Lower leg skin (tissue), 3 donors: ENCODE measurements at regions not wholly inside any gene's neighbourhood (a gene's known extent, or its start where the extent isn't known, plus 50 kb on each side); places are given as distances from the start of the nearest gene placed in this dataset.

Source experiments
- POLR2A ChIP-seq, 2 donors: fragments of 450-650 bp; IDR thresholded peaks; one replicate each; pipeline ENCODE4 v1.6.1; 2016 to 2017; ENCODE audit warnings: antibody characterized with exemption in 2 of 2, mild to moderate bottlenecking in 1 of 2, moderate library complexity in 1 of 2
- TF ChIP-seq, protein P1 (sequence below), 3 donors: fragments of 450-650 bp; IDR thresholded peaks; one replicate each; pipeline ENCODE4 v1.5.1; 2016; ENCODE audit warnings: antibody characterized with exemption in 3 of 3, mild to moderate bottlenecking in 3 of 3, moderate library complexity in 2 of 3

DNA sequence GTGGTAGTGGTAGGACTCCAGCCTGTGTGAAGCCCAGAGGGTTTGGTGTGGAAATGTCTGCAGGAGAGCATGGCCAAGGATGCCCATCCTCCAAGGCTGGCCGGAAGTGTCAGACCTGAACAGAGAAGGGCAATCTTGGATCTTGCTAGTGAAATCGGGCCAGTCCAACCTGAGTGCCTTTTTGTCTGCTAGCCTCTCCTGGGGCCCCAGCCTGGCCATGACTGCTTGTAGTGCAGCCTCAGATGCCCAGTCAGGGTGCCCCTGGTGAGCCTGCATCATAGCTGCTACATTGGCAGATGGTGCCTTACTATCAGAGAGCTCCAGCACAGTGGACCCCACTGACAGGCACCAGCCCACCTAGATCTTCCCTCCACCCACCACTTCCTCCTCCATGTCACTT is 99.3 kb upstream of the PCDH18 start:
- TF ChIP-seq, protein P1, sequence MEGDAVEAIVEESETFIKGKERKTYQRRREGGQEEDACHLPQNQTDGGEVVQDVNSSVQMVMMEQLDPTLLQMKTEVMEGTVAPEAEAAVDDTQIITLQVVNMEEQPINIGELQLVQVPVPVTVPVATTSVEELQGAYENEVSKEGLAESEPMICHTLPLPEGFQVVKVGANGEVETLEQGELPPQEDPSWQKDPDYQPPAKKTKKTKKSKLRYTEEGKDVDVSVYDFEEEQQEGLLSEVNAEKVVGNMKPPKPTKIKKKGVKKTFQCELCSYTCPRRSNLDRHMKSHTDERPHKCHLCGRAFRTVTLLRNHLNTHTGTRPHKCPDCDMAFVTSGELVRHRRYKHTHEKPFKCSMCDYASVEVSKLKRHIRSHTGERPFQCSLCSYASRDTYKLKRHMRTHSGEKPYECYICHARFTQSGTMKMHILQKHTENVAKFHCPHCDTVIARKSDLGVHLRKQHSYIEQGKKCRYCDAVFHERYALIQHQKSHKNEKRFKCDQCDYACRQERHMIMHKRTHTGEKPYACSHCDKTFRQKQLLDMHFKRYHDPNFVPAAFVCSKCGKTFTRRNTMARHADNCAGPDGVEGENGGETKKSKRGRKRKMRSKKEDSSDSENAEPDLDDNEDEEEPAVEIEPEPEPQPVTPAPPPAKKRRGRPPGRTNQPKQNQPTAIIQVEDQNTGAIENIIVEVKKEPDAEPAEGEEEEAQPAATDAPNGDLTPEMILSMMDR (IDR thresholded peaks at IDR 0.05): no peak
- no peak for TF ChIP-seq POLR2A (IDR thresholded peaks at IDR 0.05)
